CD14-positive monocyte (primary cell): ENCODE measurements at regions not wholly inside any gene's neighbourhood (a gene's known extent, or its start where the extent isn't known, plus 50 kb on each side); places are given as distances from the start of the nearest gene placed in this dataset. TPM values are rescaled to one million over a fixed set of nuclear protein-coding genes. Genes with fewer than 3 reads are reported as not detected.

ENCODE experiments used
- DNase-seq, 3 donors: peaks; one replicate each; pipeline ENCODE4 v3.0.0-alpha.2; 2011 to 2022
- H2AFZ ChIP-seq: 2 replicates; pipeline ENCODE4 v1.6.0; 2012; ENCODE audit warnings: mild to moderate bottlenecking, low read depth, low read length, inconsistent platforms; ENCODE audit not compliant: insufficient read depth, poor library complexity, severe bottlenecking
- H3K27ac ChIP-seq, 2 donors: 1 replicate in 1 of 2; 2 replicates in 1 of 2; pipeline ENCODE4 v1.5.1; 2012 to 2013; ENCODE audit warnings: low read length in 2 of 2, control low read depth in 1 of 2, inconsistent platforms in 1 of 2, low read depth in 1 of 2, mild to moderate bottlenecking in 1 of 2
- H3K27me3 ChIP-seq, 2 donors: one replicate each; pipeline versions ENCODE4 v1.6.0 to v1.6.1; 2011 to 2013; ENCODE audit warnings: low read length in 2 of 2; ENCODE audit not compliant: control insufficient read depth in 2 of 2, insufficient read depth in 2 of 2
- H3K36me3 ChIP-seq, 2 donors: replicated peaks in 1 of 2; 1 replicate in 1 of 2; 2 replicates in 1 of 2; pipeline versions ENCODE4 v1.5.1 to v1.6.1; 2012 to 2013; ENCODE audit warnings: low read length in 2 of 2, control low read depth in 1 of 2, inconsistent platforms in 1 of 2, mild to moderate bottlenecking in 1 of 2; ENCODE audit not compliant: insufficient read depth in 2 of 2, control insufficient read depth in 1 of 2
- H3K4me1 ChIP-seq, 2 donors: 1 replicate in 1 of 2; 2 replicates in 1 of 2; pipeline versions ENCODE4 v1.5.1 to v1.6.1; 2012 to 2013; ENCODE audit warnings: low read length in 2 of 2, control low read depth in 1 of 2, inconsistent platforms in 1 of 2, mild to moderate bottlenecking in 1 of 2, moderate library complexity in 1 of 2; ENCODE audit not compliant: insufficient read depth in 2 of 2, control insufficient read depth in 1 of 2
- H3K4me2 ChIP-seq: replicated peaks from 2 replicates; pipeline ENCODE3; 2012; ENCODE audit warnings: low read length, moderate library complexity, mild to moderate bottlenecking; ENCODE audit not compliant: poor library complexity, severe bottlenecking; ENCODE audit errors: extremely low read depth
- H3K4me3 ChIP-seq, 3 experiments: fragments of 200-600 bp in 1 of 3; sonication (generic) in 1 of 3; replicated peaks in 1 of 3; 1 replicate in 2 of 3; 2 replicates in 1 of 3; pipeline ENCODE4 v1.5.1; 2011 to 2013; ENCODE audit warnings: low read length in 3 of 3, mild to moderate bottlenecking in 3 of 3, control low read depth in 2 of 3, low read depth in 2 of 3, inconsistent platforms in 1 of 3, moderate library complexity in 1 of 3
- H3K79me2 ChIP-seq: 2 replicates; pipeline ENCODE4 v1.6.0; 2012; ENCODE audit warnings: mild to moderate bottlenecking, control low read depth, inconsistent platforms, low read length, moderate library complexity; ENCODE audit not compliant: insufficient read depth
- H3K9ac ChIP-seq: 2 replicates; pipeline ENCODE4 v1.6.0; 2017; ENCODE audit warnings: low read length, mild to moderate bottlenecking; ENCODE audit not compliant: insufficient read depth, poor library complexity, severe bottlenecking
- H3K9me3 ChIP-seq, 2 donors: replicated peaks in 1 of 2; 1 replicate in 1 of 2; 2 replicates in 1 of 2; pipeline versions ENCODE4 v1.5.1 to v1.6.1; 2012 to 2013; ENCODE audit warnings: low read length in 2 of 2, control low read depth in 1 of 2; ENCODE audit not compliant: control insufficient read depth in 1 of 2, insufficient read depth in 1 of 2
- H4K20me1 ChIP-seq: 2 replicates; pipeline ENCODE4 v1.6.0; 2012; ENCODE audit warnings: mild to moderate bottlenecking, low read length, control low read depth, moderate library complexity; ENCODE audit not compliant: insufficient read depth
- H3K27ac Mint-ChIP-seq, 7 donors: one replicate each; pipeline ENCODE4 v1.8.0; 2020; ENCODE audit warnings: mild to moderate bottlenecking in 7 of 7, mixed read lengths in 7 of 7, moderate library complexity in 6 of 7, inconsistent platforms in 2 of 7
- H3K27me3 Mint-ChIP-seq, 3 donors: one replicate each; pipeline ENCODE4 v1.8.0; 2021 to 2022; ENCODE audit warnings: low read depth in 3 of 3, mild to moderate bottlenecking in 3 of 3, mixed read lengths in 3 of 3, moderate library complexity in 3 of 3, inconsistent platforms in 1 of 3
- H3K36me3 Mint-ChIP-seq, 2 donors: one replicate each; pipeline ENCODE4 v1.8.0; 2020; ENCODE audit warnings: mixed read lengths in 2 of 2, inconsistent platforms in 1 of 2, mild to moderate bottlenecking in 1 of 2
- H3K4me1 Mint-ChIP-seq: one replicate; pipeline ENCODE4 v1.8.0; 2020; ENCODE audit warnings: mild to moderate bottlenecking, mixed read lengths
- H3K4me3 Mint-ChIP-seq, 2 donors: one replicate each; pipeline ENCODE4 v1.8.0; 2020; ENCODE audit warnings: mild to moderate bottlenecking in 2 of 2, mixed read lengths in 2 of 2, moderate library complexity in 1 of 2
- H3K9me3 Mint-ChIP-seq, 7 donors: one replicate each; pipeline ENCODE4 v1.8.0; 2020 to 2022; ENCODE audit warnings: mixed read lengths in 7 of 7, mild to moderate bottlenecking in 6 of 7, moderate library complexity in 6 of 7, inconsistent platforms in 2 of 7
- WGBS: methylation state at CpG from one replicate; pipeline ENCODE4 v1.1.5; 2013; ENCODE audit warnings: missing lambda C conversion rate; ENCODE audit not compliant: insufficient coverage; 5-methylcytosine and 5-hydroxymethylcytosine counted together
- intact Hi-C, 2 donors: fragments of 100-400 bp; cut with micrococcal nuclease; formaldehyde crosslinking; loops; one replicate each; pipeline versions ENCODE4 v1.15.0 to v1.15.1; 2023
- small RNA-seq: library from RNA; depleted of rRNA; stranded (forward); fragments of <200 nt; gene quantifications from one replicate; pipeline ENCODE3, GENCODE V24; 2012; ENCODE audit warnings: low read depth; ENCODE audit not compliant: insufficient read length
- TF ChIP-seq, protein P1 (sequence below): fragments of 200-600 bp; IDR thresholded peaks from one replicate; pipeline ENCODE4 v1.8.0; 2022; ENCODE audit warnings: antibody characterized with exemption, mild to moderate bottlenecking

GRCh38 chr7:7129381-7129780 lies 53.0 kb upstream of the C1GALT1 start:
- Histone ChIP-seq H3K27ac (no peak overlapping the region), H3K27me3 (no peaks in the 10 kb centered on the region)

GRCh38 chr7:7131273-7131672 lies 51.1 kb upstream of the C1GALT1 start:
- no peak overlapping the region for H2AFZ ChIP-seq
- no peak overlapping the region for H3K4me3 ChIP-seq
- no peak for DNase-seq
- no peak overlapping the region for H3K4me2 ChIP-seq
- no peaks in the 10 kb centered on the region for H3K27me3 ChIP-seq
- H3K27ac ChIP-seq, result no peak overlapping the region
- intact Hi-C loops, result no loop called here
- TF ChIP-seq, protein P1, sequence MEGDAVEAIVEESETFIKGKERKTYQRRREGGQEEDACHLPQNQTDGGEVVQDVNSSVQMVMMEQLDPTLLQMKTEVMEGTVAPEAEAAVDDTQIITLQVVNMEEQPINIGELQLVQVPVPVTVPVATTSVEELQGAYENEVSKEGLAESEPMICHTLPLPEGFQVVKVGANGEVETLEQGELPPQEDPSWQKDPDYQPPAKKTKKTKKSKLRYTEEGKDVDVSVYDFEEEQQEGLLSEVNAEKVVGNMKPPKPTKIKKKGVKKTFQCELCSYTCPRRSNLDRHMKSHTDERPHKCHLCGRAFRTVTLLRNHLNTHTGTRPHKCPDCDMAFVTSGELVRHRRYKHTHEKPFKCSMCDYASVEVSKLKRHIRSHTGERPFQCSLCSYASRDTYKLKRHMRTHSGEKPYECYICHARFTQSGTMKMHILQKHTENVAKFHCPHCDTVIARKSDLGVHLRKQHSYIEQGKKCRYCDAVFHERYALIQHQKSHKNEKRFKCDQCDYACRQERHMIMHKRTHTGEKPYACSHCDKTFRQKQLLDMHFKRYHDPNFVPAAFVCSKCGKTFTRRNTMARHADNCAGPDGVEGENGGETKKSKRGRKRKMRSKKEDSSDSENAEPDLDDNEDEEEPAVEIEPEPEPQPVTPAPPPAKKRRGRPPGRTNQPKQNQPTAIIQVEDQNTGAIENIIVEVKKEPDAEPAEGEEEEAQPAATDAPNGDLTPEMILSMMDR, result no peak
- no CpG with 5 or more reads among the region's 1 CpG for WGBS
- Mint-ChIP-seq H3K4me3 (no peak overlapping the region), H3K36me3 (no peaks in the 10 kb centered on the region), H3K9me3 (peaks cover 0 to 6% (median 4%) of the 10 kb centered on the region in 7 donors), H3K27me3 (peaks cover 0 to 1% (median 0%) of the 10 kb centered on the region in 3 donors), H3K4me1 (peaks cover 21% of the 10 kb centered on the region), H3K27ac (no peak overlapping the region)
- no peaks in the 10 kb centered on the region for H3K79me2 ChIP-seq
- no peak overlapping the region for H3K9ac ChIP-seq
- no peaks in the 10 kb centered on the region for H4K20me1 ChIP-seq
- H3K9me3 ChIP-seq, result no peaks in the 10 kb centered on the region
- peaks cover 17 to 21% of the 10 kb centered on the region in 2 donors for H3K4me1 ChIP-seq
- H3K36me3 ChIP-seq, result no peaks in the 10 kb centered on the region

More at GRCh38 chr7:7129381-7129780, 53.0 kb upstream of the C1GALT1 start:
- H4K20me1 ChIP-seq, result no peaks in the 10 kb centered on the region
- Mint-ChIP-seq H3K9me3 (no peaks in the 10 kb centered on the region), H3K36me3 (no peaks in the 10 kb centered on the region), H3K27ac (no peak overlapping the region), H3K4me1 (peaks cover 27% of the 10 kb centered on the region), H3K4me3 (no peak overlapping the region), H3K27me3 (peaks cover 0 to 1% (median 0%) of the 10 kb centered on the region in 3 donors)
- no peaks in the 10 kb centered on the region for H3K79me2 ChIP-seq
- H2AFZ ChIP-seq, result no peak overlapping the region
- no peaks in the 10 kb centered on the region for H3K36me3 ChIP-seq
- no CpG with 5 or more reads among the region's 3 CpGs for WGBS
- H3K9me3 ChIP-seq, result no peaks in the 10 kb centered on the region
- no peak overlapping the region for H3K4me2 ChIP-seq
- H3K4me3 ChIP-seq, result no peak overlapping the region
- DNase-seq, result no peak
- intact Hi-C loops, result no loop called here
- peaks cover 20 to 29% of the 10 kb centered on the region in 2 donors for H3K4me1 ChIP-seq
- TF ChIP-seq, protein P1, result no peak
- no peak overlapping the region for H3K9ac ChIP-seq

Small RNA genes in the stretch of these regions (small RNA-seq; reads per million reads assigned to genes)
- gene AC079804.2, result not detected
- gene MIR3683, result not detected
- not detected for gene RF00019
